DMS114 treated with DMSO at 0.1 percent for 48 hours (cell line): ENCODE measurements at regions not wholly inside any gene's neighbourhood (a gene's known extent, or its start where the extent isn't known, plus 50 kb on each side); places are given as distances from the start of the nearest gene placed in this dataset.
"Not testable (repeated sequence)": the region's sequence is repeated elsewhere in the genome, so short reads cannot be mapped to it uniquely, and the experiment has no call there.

Experiments
- DNase-seq: peaks from one replicate; lab custom pipeline; 2025; ENCODE audit not compliant: unreplicated experiment; lab: John Stamatoyannopoulos, UW

GRCh38 chr16:60302676-60303075 lies 1568.6 kb upstream of the GOT2 start:
- DNase-seq, result no peak

DNA sequence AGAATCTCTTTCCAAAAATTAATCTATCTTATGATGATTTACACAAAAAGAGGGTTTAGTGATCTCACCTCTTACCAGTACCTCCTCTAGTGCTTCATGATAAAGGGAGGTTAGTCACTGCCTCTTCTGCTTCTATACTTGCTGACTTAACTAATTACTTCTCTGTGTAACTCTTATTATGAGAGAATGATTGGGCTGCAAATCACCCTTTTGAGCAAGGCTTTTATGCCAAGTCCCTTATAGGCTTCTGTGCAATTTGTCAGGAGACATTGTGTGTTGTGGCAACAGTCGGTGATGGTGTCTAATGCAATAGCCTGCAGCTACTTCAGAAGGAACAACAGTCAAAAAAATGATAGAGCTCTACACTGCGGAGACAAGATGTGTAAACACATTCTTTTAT lies 1568.1 kb upstream of the GOT2 start:
- no peak for DNase-seq

- no peak for DNase-seq
Observed at GRCh38 chr16:60299241-60299776, 1565.2 kb upstream of the GOT2 start.

DNA sequence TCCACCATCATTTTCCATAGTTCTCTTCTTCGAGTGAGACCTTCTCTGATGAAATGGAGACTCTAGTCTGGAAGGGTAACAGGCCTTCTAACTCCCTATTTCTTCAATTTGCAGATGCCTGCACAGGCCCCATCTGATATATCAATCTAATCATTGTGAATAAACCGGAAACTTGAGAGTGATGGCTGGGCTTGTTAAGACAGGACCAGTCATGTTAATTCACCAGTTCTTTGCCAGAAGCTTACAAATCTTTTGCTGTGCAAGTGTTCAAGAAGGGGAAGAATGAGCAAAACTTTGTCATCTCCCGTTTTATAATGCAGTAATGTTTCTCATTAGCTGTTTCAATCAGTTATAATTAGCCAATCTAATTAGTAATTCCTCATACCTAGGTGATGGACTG lies 1561.3 kb upstream of the GOT2 start:
- DNase-seq, result no peak

GRCh38 chr16:60285794-60286193 lies 1551.7 kb upstream of the GOT2 start:
- DNase-seq, result no peak

DNA sequence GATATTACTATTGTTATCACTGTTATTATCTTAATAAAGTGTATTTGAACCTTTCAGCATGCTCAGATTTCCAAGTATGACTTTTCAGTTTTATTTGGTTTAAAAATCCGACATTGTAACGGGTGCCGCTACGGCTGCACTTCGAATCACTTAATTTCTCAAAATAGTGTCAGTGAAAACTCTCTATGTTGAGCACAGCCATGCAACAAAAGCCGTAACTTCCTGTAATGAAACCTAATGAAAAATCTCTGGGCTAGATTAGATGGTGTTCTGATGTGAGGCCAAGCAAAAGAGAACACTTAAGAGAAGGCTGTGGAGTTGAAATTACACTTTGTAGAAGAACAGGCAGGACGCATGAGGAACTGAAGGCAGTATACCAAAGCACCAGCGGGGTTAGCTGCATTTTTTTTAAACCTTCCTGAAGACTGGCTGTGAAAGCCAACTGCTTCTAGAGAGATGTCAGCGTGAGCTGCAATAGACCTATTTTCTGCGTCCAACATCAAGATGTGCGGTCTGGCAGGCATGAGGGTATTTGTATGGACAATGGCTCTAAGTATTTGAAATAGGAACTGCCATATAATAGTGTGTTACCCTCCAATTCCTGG lies 1545.0 kb upstream of the GOT2 start:
- DNase-seq, result no peak

- no peak for DNase-seq
Observed at GRCh38 chr16:60274431-60275019, 1540.4 kb upstream of the GOT2 start.

DNA sequence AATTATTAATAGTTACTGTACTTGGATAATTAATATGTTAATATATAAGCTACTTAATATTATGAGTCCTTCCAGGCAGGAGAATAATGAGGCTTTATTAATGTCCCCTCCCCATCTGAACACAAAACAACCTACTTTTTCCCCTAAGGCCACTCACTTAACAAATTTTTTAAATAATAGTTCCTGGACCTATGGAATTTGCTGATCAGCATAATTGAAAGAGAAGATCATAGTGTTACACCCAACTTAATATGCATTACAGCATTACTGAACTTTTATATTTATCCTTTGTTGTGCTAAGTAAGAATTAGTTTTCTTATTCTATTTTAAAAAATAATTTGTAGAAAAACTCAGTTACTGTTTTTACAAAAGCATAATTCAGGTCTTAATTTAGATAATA lies 1537.7 kb upstream of the GOT2 start:
- DNase-seq, result no peak

DNA sequence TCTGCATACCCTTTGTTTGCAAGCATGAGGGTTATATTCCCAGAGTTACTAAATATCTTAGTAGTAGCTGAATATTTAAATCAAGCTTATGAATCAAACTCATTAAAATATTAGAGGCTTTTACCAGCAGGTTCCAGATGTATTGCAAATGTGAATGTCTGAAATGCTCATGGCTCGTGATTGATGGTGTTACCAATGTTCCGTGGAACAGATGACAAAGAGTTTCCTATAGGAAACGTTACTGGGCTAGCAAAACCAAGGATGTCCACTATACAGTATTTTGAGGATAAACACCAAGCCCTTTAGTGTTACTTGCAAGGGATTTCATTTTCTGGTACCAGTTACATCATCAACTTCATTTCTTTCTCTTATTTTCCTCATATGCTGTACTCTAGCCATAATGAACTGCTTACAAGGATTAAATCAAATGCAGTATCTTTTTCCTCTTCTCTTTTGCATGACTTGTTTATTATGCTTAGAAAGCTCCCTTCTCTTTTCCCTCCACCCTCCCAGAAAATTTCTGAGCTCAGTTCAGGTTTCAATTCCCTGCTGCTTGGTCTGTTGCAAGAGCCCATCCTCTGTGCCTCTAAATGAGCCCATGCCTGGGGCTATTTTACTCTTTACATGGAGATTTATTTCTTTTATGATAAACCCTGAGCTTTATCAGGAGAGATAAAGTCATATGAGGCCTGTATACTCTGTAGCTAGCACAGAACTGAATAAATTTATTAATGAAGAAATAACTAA lies 1537.1 kb upstream of the GOT2 start:
- DNase-seq, result no peak

DNA sequence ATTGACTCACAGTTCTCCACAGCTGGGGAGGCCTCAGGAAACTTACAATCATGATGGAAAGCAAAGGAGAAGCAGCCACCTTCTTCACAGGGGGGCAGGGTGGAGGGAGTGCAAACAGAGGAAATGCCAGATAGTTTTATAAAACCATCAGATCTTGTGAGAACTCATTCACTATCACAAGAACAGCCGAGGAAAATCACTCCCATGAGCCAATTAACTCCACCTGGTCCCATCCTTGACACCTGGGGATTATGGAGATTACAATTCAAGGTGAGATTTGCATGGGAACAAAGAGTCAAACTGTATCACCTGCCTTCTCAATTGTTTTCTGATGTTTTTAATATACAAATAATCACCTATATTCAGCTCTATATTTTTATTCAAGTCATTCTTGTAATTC lies 1527.3 kb upstream of the GOT2 start:
- no peak for DNase-seq

DNA sequence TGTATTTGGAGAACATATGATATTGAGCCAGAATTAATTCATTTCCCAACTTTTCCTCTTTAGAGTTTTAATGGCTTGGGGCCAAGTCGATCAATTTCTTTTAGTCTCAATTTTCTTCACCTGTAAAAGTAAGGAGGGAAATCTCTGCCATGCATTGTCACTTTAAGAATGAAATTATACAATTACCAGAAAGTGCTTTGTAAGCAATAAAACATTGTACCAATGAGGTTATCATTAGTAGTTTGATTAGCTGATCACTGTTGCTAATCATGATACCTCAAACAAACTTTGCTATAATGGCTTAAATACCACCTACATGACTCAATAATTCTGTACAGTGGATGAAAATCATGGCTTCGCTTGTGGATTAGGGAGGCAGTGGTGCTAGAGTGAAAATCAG lies 1525.8 kb upstream of the GOT2 start:
- DNase-seq, result no peak

DNA sequence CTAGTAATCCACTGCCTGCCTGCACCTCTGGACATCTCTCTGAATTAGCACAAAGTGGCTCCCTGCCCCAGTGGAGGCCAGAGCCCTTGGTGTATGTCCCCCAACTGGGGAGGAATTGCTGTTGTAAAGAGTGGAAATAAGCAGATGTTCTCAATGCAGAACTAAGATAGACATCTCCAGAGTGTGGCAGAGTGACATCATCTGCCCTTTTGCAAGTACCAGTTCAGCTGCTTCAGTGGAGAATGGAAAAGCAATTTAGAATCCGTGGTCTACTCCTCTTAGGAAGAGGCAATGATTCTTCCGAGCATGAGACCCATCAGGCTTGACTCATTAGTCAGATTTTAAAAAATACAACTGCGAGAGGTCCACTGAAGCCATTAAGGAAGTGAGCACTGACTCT lies 1512.0 kb upstream of the GOT2 start:
- DNase-seq, result no peak

- DNase-seq, result no peak
Observed at GRCh38 chr16:60241671-60242070, 1507.6 kb upstream of the GOT2 start.

GRCh38 chr16:60230666-60231065 lies 1496.5 kb upstream of the GOT2 start:
- no peak for DNase-seq

- no peak for DNase-seq
Observed at GRCh38 chr16:60225541-60225940, 1491.4 kb upstream of the GOT2 start.

DNA sequence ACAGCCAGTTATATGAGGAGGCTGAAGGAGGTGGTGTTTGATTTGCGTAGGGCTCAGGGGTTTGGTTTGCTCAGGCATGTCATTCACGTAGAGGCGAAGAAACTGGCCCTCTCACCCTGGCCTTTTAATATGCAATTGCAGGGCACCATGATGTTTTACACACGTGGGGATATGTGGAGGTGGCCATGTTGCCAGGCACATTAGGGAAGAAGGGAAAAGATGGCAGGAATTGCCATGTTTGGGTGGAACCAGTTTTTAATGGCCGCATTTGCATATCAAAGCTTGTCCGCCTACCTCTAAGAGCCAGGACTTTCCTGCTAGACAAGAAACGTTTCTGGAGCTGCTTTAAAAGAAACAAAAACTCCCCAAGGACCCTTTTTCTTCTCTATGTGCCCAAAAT lies 1483.7 kb upstream of the GOT2 start:
- DNase-seq, result no peak

DNA sequence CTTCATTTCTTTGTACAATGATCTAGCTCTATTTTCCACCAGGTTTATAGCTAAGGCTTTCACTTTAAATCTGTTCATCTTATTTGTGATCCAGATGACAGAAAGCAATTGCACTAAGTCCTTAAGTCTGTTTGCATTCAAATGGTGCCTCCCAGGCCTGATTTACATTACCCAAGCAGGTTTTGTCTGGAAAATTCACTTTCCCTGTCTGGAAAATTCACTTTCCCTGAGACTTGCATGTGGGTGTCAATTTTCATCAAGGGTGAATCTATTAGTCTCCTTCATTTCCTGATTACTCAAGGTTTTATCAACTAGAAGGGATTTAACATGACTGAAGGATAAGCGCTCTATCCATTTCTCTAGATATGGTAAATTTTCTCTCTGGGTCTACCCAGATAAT lies 1480.2 kb upstream of the GOT2 start:
- DNase-seq, result no peak

- no peak for DNase-seq
Observed at GRCh38 chr16:60206516-60206915, 1472.4 kb upstream of the GOT2 start.

DNA sequence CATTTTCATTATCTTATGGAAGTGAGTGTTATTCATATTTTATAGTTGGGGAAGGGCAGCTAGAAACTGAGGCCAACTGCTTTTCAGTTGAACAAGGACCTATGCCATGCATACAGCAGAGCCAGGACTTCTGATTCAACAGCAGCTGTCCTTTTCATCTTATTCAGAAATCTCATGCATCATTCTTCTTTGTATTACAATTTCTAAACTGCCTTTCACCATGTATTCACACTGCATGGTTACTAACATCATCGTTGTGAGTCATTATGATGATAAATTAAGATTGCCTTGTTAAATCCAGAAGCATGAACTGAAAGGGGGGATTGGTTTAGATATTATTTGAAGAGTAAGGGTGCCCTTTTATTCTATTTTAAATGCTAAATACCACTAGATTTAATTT lies 1470.1 kb upstream of the GOT2 start:
- no peak for DNase-seq

- peak; percentile 2 for DNase-seq
Observed at GRCh38 chr16:60203525-60204124, 1469.5 kb upstream of the GOT2 start.

DNA sequence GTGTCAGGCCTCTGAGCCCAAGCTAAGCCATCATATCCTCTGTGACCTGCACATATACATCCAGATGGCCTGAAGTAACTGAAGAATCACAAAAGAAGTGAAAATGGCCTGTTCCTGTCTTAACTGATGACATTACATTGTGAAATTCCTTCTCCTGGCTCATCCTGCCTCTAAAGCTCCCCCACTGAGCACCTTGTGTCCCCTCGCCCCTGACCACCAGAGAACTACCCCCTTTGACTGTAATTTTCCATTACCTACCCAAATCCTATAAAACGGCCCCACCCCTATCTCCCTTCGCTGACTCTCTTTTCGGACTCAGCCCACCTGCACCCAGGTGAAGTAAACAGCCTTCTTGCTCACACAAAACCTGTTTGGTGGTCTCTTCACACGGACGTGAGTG lies 1466.6 kb upstream of the GOT2 start:
- not testable (repeated sequence) for DNase-seq

GRCh38 chr16:60200161-60200560 lies 1466.0 kb upstream of the GOT2 start:
- no peak for DNase-seq
